H9 (cell line): ENCODE measurements at regions not wholly inside any gene's neighbourhood (a gene's known extent, or its start where the extent isn't known, plus 50 kb on each side); places are given as distances from the start of the nearest gene placed in this dataset.

Experiments
- DNase-seq: peaks from one replicate; pipeline ENCODE4 v3.0.0-alpha.2; 2017
- H2AFZ ChIP-seq: one replicate; pipeline ENCODE4 v1.6.1; 2013; ENCODE audit warnings: mild to moderate bottlenecking, low read length, control low read depth, moderate library complexity
- H2AK5ac ChIP-seq: 2 replicates; pipeline ENCODE4 v1.6.1; 2013; ENCODE audit warnings: low read length, control low read depth, mixed read lengths; ENCODE audit not compliant: insufficient read length
- H2BK120ac ChIP-seq: one replicate; pipeline ENCODE4 v1.6.1; 2013; ENCODE audit warnings: low read depth, mild to moderate bottlenecking, low read length, control low read depth, inconsistent platforms; ENCODE audit not compliant: poor library complexity, severe bottlenecking
- H2BK12ac ChIP-seq: 2 replicates; pipeline ENCODE4 v1.6.1; 2013; ENCODE audit warnings: low read length, control low read depth, mixed read lengths, low read depth; ENCODE audit not compliant: insufficient read length
- H2BK15ac ChIP-seq: 2 replicates; pipeline ENCODE4 v1.6.1; 2013; ENCODE audit warnings: low read depth, low read length, control low read depth
- H2BK20ac ChIP-seq: one replicate; pipeline ENCODE4 v1.6.1; 2013; ENCODE audit warnings: low read depth, mild to moderate bottlenecking, low read length, control low read depth, inconsistent platforms; ENCODE audit not compliant: poor library complexity, severe bottlenecking
- H2BK5ac ChIP-seq: 2 replicates; pipeline ENCODE4 v1.6.1; 2013; ENCODE audit warnings: low read length, control low read depth, mixed read lengths; ENCODE audit not compliant: insufficient read length
- H3K14ac ChIP-seq: 2 replicates; pipeline ENCODE4 v1.6.1; 2013; ENCODE audit warnings: low read length, control low read depth; ENCODE audit not compliant: insufficient read depth
- H3K18ac ChIP-seq: 2 replicates; pipeline ENCODE4 v1.6.1; 2013; ENCODE audit warnings: low read depth, mild to moderate bottlenecking, mixed read lengths, low read length, control low read depth; ENCODE audit not compliant: insufficient read length
- H3K23ac ChIP-seq: 2 replicates; pipeline ENCODE4 v1.6.1; 2013; ENCODE audit warnings: low read length, control low read depth, mixed read lengths, low read depth; ENCODE audit not compliant: insufficient read length
- H3K23me2 ChIP-seq: 2 replicates; pipeline ENCODE4 v1.6.1; 2013; ENCODE audit warnings: low read depth, mild to moderate bottlenecking, mixed read lengths, low read length, control low read depth; ENCODE audit not compliant: insufficient read length, poor library complexity, severe bottlenecking
- H3K27ac ChIP-seq: 2 replicates; pipeline ENCODE4 v1.5.1; 2013; ENCODE audit warnings: low read length, control low read depth, mixed read lengths, low read depth; ENCODE audit not compliant: insufficient read length
- H3K27me3 ChIP-seq: 2 replicates; pipeline ENCODE4 v1.6.1; 2013; ENCODE audit warnings: low read length, control low read depth, inconsistent platforms; ENCODE audit not compliant: insufficient read depth
- H3K4ac ChIP-seq: 2 replicates; pipeline ENCODE4 v1.6.1; 2013; ENCODE audit warnings: low read depth, mild to moderate bottlenecking, control low read depth, inconsistent platforms, low read length, moderate library complexity
- H3K4me1 ChIP-seq: 2 replicates; pipeline ENCODE4 v1.6.1; 2013; ENCODE audit warnings: low read length, control low read depth, inconsistent platforms; ENCODE audit not compliant: insufficient read depth
- H3K4me2 ChIP-seq: 2 replicates; pipeline ENCODE4 v1.6.1; 2013; ENCODE audit warnings: low read length, control low read depth, mixed read lengths; ENCODE audit not compliant: insufficient read length, insufficient read depth
- H3K56ac ChIP-seq: 2 replicates; pipeline ENCODE4 v1.6.1; 2013; ENCODE audit warnings: low read depth, mild to moderate bottlenecking, mixed read lengths, low read length, control low read depth; ENCODE audit not compliant: insufficient read length
- H3K79me1 ChIP-seq: 2 replicates; pipeline ENCODE4 v1.6.1; 2013; ENCODE audit warnings: low read depth, mild to moderate bottlenecking, moderate library complexity, low read length, control low read depth, inconsistent platforms; ENCODE audit not compliant: insufficient read depth, poor library complexity, severe bottlenecking
- H3K79me2 ChIP-seq: 2 replicates; pipeline ENCODE4 v1.6.1; 2013; ENCODE audit warnings: low read length, control low read depth, inconsistent platforms; ENCODE audit not compliant: insufficient read depth
- H3K9ac ChIP-seq: 2 replicates; pipeline ENCODE4 v1.6.1; 2013; ENCODE audit warnings: low read length, control low read depth, mixed read lengths; ENCODE audit not compliant: insufficient read length; ENCODE audit errors: extremely low read depth
- H3K9me3 ChIP-seq: one replicate; pipeline ENCODE4 v1.6.1; 2013; ENCODE audit warnings: low read depth, low read length, inconsistent platforms; ENCODE audit not compliant: control insufficient read depth
- H3T11ph ChIP-seq: one replicate; pipeline ENCODE4 v1.6.1; 2013; ENCODE audit warnings: mild to moderate bottlenecking, low read length, control low read depth, inconsistent platforms
- H4K20me1 ChIP-seq: one replicate; pipeline ENCODE4 v1.6.1; 2013; ENCODE audit not compliant: control insufficient read depth, insufficient read length, insufficient read depth
- H4K5ac ChIP-seq: 2 replicates; pipeline ENCODE4 v1.6.1; 2013; ENCODE audit warnings: low read depth, mild to moderate bottlenecking, mixed read lengths, low read length, control low read depth; ENCODE audit not compliant: insufficient read length
- H4K8ac ChIP-seq: replicated peaks from 2 replicates; pipeline ENCODE4 v1.6.1; 2013; ENCODE audit warnings: low read length, control low read depth, mixed read lengths, low read depth; ENCODE audit not compliant: insufficient read length
- H4K91ac ChIP-seq: 2 replicates; pipeline ENCODE4 v1.6.1; 2013; ENCODE audit warnings: low read depth, mild to moderate bottlenecking, moderate library complexity, mixed read lengths, low read length, control low read depth; ENCODE audit not compliant: insufficient read length
- H3K27ac Mint-ChIP-seq, 3 experiments: 2 replicates in 2 of 3; 3 replicates in 1 of 3; pipeline ENCODE4 v1.8.0; 2020 to 2021; ENCODE audit warnings: mixed read lengths in 3 of 3, mild to moderate bottlenecking in 1 of 3, moderate library complexity in 1 of 3
- H3K27me3 Mint-ChIP-seq: 2 replicates; pipeline ENCODE4 v1.8.0; 2021; ENCODE audit warnings: low read depth, mild to moderate bottlenecking, moderate library complexity, mixed read lengths
- H3K36me3 Mint-ChIP-seq, 3 experiments: 2 replicates in 2 of 3; 3 replicates in 1 of 3; pipeline ENCODE4 v1.8.0; 2020 to 2021; ENCODE audit warnings: low read depth in 3 of 3, mixed read lengths in 3 of 3; ENCODE audit not compliant: insufficient read depth in 1 of 3
- H3K4me1 Mint-ChIP-seq, 2 experiments: 2 replicates each; pipeline ENCODE4 v1.8.0; 2020; ENCODE audit warnings: mixed read lengths in 2 of 2
- H3K4me3 Mint-ChIP-seq, 2 experiments: 2 replicates in 1 of 2; 3 replicates in 1 of 2; pipeline ENCODE4 v1.8.0; 2020 to 2021; ENCODE audit warnings: mild to moderate bottlenecking in 2 of 2, mixed read lengths in 2 of 2, moderate library complexity in 1 of 2
- H3K9me3 Mint-ChIP-seq, 2 experiments: 2 replicates in 1 of 2; 3 replicates in 1 of 2; pipeline ENCODE4 v1.8.0; 2020; ENCODE audit warnings: mild to moderate bottlenecking in 2 of 2, mixed read lengths in 2 of 2, moderate library complexity in 1 of 2
- WGBS: extraction: QIAGEN DNeasy Blood & Tissue Kit; methylation state at CpG from one replicate; pipeline ENCODE4 v1.1.7; 2013; ENCODE audit warnings: missing lambda C conversion rate, low lambda C conversion rate, mixed read lengths; ENCODE audit not compliant: insufficient read length; ENCODE audit errors: extremely low coverage; 5-methylcytosine and 5-hydroxymethylcytosine counted together
- TF ChIP-seq, protein P1 (sequence below): fragments of 200-600 bp; sonication (generic); conservative IDR thresholded peaks from 3 replicates; pipeline ENCODE4 v1.8.0; 2021; ENCODE audit warnings: antibody characterized with exemption, mild to moderate bottlenecking

DNA sequence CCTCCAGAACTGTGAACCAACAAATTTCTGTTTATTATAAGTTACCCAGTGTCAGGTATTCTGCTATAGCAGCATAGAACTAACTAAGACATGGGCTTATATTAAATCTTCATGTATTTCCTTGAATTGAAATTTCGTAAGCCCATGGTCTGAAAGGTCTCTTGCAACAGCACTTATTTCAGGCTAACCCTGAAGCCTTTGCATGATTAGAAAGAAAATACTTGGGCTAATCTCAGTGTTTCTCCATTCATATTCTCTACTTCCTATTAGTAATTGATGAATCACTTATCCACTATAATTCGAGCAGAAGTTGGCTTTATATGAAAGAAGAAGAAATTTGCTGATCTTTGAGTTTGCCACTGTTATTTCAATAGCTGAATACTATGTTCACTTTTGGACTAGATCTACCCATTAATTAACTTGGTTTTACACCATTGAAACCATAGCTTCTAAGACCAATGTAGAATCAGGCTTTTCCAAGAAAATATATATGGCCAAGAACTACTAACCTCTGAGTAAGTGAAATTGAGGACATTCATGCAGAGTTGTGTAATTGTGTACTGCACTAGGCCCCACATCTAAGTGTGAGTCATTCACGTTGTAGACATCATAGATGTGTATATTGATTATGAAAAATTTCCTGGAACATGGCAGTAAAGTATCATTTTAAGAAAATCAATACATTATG, 731.6 kb downstream of the SOCS6 start:
- Mint-ChIP-seq H3K9me3 (peaks cover 3% of the 10 kb centered on the region in 2 experiments; a peak in 4 of 5 replicates), H3K27me3 (no peaks in the 10 kb centered on the region), H3K27ac (no peak overlapping the region), H3K4me1 (no peaks in the 10 kb centered on the region), H3K36me3 (no peaks in the 10 kb centered on the region; a peak in 1 of 7 replicates), H3K4me3 (no peak overlapping the region)
- H2BK12ac ChIP-seq, result no peak overlapping the region
- no peak overlapping the region for H3K56ac ChIP-seq
- H2BK120ac ChIP-seq, result no peak overlapping the region
- no peak overlapping the region for H3K4ac ChIP-seq
- H3K23ac ChIP-seq, result no peak overlapping the region
- H4K20me1 ChIP-seq, result no peaks in the 10 kb centered on the region
- no peaks in the 10 kb centered on the region for H3K9me3 ChIP-seq
- H3K4me1 ChIP-seq, result no peaks in the 10 kb centered on the region
- no peak overlapping the region for H3K18ac ChIP-seq
- H2BK15ac ChIP-seq, result no peak overlapping the region
- no peak overlapping the region for H3K9ac ChIP-seq
- H4K5ac ChIP-seq, result no peak overlapping the region
- H3K79me1 ChIP-seq, result no peaks in the 10 kb centered on the region
- no peak overlapping the region for H3K27ac ChIP-seq
- no peak for DNase-seq
- no peak overlapping the region for H3K4me2 ChIP-seq
- no peak overlapping the region for H3T11ph ChIP-seq
- TF ChIP-seq, protein P1, sequence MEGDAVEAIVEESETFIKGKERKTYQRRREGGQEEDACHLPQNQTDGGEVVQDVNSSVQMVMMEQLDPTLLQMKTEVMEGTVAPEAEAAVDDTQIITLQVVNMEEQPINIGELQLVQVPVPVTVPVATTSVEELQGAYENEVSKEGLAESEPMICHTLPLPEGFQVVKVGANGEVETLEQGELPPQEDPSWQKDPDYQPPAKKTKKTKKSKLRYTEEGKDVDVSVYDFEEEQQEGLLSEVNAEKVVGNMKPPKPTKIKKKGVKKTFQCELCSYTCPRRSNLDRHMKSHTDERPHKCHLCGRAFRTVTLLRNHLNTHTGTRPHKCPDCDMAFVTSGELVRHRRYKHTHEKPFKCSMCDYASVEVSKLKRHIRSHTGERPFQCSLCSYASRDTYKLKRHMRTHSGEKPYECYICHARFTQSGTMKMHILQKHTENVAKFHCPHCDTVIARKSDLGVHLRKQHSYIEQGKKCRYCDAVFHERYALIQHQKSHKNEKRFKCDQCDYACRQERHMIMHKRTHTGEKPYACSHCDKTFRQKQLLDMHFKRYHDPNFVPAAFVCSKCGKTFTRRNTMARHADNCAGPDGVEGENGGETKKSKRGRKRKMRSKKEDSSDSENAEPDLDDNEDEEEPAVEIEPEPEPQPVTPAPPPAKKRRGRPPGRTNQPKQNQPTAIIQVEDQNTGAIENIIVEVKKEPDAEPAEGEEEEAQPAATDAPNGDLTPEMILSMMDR, result no peak
- H3K79me2 ChIP-seq, result no peaks in the 10 kb centered on the region
- no peaks in the 10 kb centered on the region for H3K27me3 ChIP-seq
- H2AK5ac ChIP-seq, result no peak overlapping the region
- no peak overlapping the region for H2BK20ac ChIP-seq
- no peak overlapping the region for H4K8ac ChIP-seq
- no peak overlapping the region for H2AFZ ChIP-seq
- H3K14ac ChIP-seq, result no peak overlapping the region
- no peak overlapping the region for H4K91ac ChIP-seq
- H2BK5ac ChIP-seq, result no peak overlapping the region
- no peaks in the 10 kb centered on the region for H3K23me2 ChIP-seq
- WGBS, result no CpG with 5 or more reads among the region's 3 CpGs
